ENCODE measurements at regions not wholly inside any gene's neighbourhood (a gene's known extent, or its start where the extent isn't known, plus 50 kb on each side); places are given as distances from the start of the nearest gene placed in this dataset.

DNA sequence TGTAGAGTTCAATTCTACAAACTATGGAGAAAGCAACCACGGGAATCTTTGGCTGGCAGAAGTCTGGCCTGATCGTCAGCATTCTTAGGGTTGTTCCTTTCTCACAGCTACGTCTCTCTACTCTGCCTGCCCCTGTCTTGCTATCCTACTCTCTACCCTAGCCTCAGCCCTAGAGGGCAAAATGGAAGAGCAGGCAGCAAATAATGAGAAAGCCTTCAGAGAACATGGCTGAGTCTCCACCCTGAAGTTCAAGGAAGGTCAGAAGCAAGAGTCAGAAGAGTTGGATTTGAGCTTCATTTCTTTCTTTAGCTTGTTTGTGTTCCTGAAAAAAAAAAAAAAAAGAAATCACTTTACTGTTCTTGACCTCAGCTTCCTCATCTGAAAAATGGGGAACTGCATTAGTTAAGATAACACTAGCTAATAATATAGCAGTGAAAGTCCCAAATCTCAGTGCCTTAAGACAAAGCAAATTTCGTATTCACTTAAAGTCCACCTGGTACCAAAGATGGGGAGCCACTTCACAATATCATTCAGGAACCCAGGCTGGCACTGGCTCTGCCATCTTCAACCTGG is 50.2 kb upstream of the CCND2 start:
- no peaks in the 10 kb centered on the region for H3K4me1 ChIP-seq
- H3K27me3 ChIP-seq = no peaks in the 10 kb centered on the region
- no peaks in the 10 kb centered on the region for H3K9me3 ChIP-seq
- DNase-seq (ENCODE audit: extremely low spot score in 2 of 2) = no peak
- no peak for TF ChIP-seq POLR2AphosphoS5 (IDR thresholded peaks at IDR 0.05; ENCODE audit: insufficient read depth in 1 of 2, low read depth in 1 of 2)
- TF ChIP-seq, protein P1, sequence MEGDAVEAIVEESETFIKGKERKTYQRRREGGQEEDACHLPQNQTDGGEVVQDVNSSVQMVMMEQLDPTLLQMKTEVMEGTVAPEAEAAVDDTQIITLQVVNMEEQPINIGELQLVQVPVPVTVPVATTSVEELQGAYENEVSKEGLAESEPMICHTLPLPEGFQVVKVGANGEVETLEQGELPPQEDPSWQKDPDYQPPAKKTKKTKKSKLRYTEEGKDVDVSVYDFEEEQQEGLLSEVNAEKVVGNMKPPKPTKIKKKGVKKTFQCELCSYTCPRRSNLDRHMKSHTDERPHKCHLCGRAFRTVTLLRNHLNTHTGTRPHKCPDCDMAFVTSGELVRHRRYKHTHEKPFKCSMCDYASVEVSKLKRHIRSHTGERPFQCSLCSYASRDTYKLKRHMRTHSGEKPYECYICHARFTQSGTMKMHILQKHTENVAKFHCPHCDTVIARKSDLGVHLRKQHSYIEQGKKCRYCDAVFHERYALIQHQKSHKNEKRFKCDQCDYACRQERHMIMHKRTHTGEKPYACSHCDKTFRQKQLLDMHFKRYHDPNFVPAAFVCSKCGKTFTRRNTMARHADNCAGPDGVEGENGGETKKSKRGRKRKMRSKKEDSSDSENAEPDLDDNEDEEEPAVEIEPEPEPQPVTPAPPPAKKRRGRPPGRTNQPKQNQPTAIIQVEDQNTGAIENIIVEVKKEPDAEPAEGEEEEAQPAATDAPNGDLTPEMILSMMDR (IDR thresholded peaks at IDR 0.05) = no peak
- TF ChIP-seq POLR2A (IDR thresholded peaks at IDR 0.05) = no peak
- intact Hi-C loops (cut with DNase I) = no loop called here
- H3K4me3 ChIP-seq = no peak overlapping the region
- no peak overlapping the region for H3K27ac ChIP-seq
- no peaks in the 10 kb centered on the region for H3K36me3 ChIP-seq

DNA sequence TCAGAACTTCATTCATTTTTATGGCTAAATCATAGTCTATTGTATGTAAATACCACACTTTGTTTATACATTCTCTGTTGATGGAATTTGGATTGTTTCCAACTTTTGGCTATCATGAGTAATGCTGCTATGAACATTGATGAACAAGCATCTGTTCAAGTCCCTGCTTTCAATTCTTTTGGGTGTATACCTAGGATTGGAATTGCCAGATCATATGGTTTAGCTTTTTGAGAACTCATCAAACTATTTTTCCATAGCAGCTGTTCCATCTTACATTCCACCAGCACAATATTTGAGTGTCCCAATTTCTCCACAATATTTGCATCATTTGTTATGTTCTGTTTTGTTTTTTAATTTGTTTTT is 52.3 kb upstream of the CCND2 start:
- TF ChIP-seq POLR2AphosphoS5 (IDR thresholded peaks at IDR 0.05; ENCODE audit: insufficient read depth in 1 of 2, low read depth in 1 of 2) = no peak
- TF ChIP-seq POLR2A (IDR thresholded peaks at IDR 0.05) = no peak
- TF ChIP-seq, protein P1 (IDR thresholded peaks at IDR 0.05) = no peak
- Histone ChIP-seq H3K27me3 (no peaks in the 10 kb centered on the region), H3K4me1 (no peaks in the 10 kb centered on the region), H3K9me3 (no peaks in the 10 kb centered on the region), H3K27ac (no peak overlapping the region), H3K4me3 (no peak overlapping the region), H3K36me3 (no peaks in the 10 kb centered on the region)
- intact Hi-C loops (cut with DNase I) = no loop called here
- no peak for DNase-seq (ENCODE audit: extremely low spot score in 2 of 2)

DNA sequence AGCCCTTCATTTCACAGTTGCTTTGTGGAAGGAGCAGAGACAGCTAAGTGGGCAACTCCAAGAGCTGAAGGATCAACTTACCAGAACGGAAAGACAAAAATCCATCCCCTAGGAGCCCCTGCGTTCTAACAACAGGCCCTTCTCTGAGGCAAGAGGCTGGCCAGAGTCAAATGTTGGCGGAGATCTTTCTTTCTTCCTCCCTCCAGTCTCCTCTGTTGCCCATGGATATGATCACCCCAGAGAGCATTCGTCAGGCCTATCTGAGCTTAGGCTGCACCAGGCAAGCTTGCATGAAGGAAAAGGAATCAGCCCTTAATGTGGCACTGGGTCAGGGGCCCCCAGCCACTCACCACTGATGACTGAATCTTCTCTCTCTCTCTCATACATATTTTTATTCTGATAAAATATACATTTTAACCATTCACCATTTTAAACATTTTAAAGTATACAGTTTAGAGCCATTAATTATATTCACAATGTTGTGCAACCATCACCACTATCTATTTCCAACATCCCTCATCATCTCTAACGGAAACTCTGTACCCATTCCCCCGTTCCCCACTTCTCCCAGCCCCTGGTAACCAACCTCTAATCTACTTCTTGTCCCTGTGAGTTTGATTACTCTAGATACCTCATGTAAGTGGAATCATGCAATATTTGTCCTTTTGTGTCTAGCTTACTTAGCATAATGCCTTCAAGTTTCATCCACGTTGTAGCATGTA is 52.9 kb upstream of the CCND2 start:
- Histone ChIP-seq H3K36me3 (no peaks in the 10 kb centered on the region), H3K27me3 (no peaks in the 10 kb centered on the region), H3K27ac (no peak overlapping the region), H3K4me1 (no peaks in the 10 kb centered on the region), H3K9me3 (no peaks in the 10 kb centered on the region), H3K4me3 (no peak overlapping the region)
- TF ChIP-seq POLR2A (IDR thresholded peaks at IDR 0.05) (no peak), POLR2AphosphoS5 (IDR thresholded peaks at IDR 0.05; ENCODE audit: insufficient read depth in 1 of 2, low read depth in 1 of 2) (no peak)
- TF ChIP-seq, protein P1 (IDR thresholded peaks at IDR 0.05) = no peak
- DNase-seq (ENCODE audit: extremely low spot score in 2 of 2) = peak; percentile 47 to 61
- intact Hi-C loops (cut with DNase I) = no loop called here

DNA sequence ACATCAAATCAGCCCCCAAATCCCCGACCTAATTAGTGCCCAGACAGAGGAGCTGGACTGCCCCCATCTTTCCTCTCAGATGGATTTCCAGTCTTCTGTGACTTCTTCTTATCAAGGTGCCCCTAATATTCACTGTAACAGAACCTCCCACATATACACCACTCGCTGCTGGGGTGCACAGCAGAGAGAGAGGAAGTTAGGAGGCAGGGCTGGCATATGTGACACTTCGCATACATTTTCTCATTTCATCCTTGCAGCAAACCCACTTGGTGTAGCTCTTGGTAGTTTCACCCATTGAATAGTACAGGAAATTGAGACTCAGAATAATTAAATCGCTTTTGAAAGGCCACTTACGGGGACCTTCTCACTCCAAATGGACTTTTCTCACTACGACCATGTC is 56.5 kb upstream of the CCND2 start:
- DNase-seq (ENCODE audit: extremely low spot score in 2 of 2) = peak in 1 of 2 donors; percentile 27
- TF ChIP-seq POLR2AphosphoS5 (IDR thresholded peaks at IDR 0.05; ENCODE audit: insufficient read depth in 1 of 2, low read depth in 1 of 2) = no peak
- no peak for TF ChIP-seq POLR2A (IDR thresholded peaks at IDR 0.05)
- TF ChIP-seq, protein P1 (IDR thresholded peaks at IDR 0.05) = no peak
- Histone ChIP-seq H3K9me3 (no peaks in the 10 kb centered on the region), H3K27ac (no peak overlapping the region), H3K4me3 (no peak overlapping the region), H3K4me1 (no peaks in the 10 kb centered on the region), H3K36me3 (no peaks in the 10 kb centered on the region), H3K27me3 (no peaks in the 10 kb centered on the region)
- intact Hi-C loops (cut with DNase I) = no loop called here
